ENCODE measurements at regions not wholly inside any gene's neighbourhood (a gene's known extent, or its start where the extent isn't known, plus 50 kb on each side); places are given as distances from the start of the nearest gene placed in this dataset.
A peak's percentile ranks its signal among the peaks of the same experiment; 100 is the strongest.

- H2AFZ ChIP-seq (ENCODE audit: low read depth, low read length) = peak overlapping the region; percentile 27
- TF ChIP-seq CTCF (IDR thresholded peaks at IDR 0.05; ENCODE audit: low read depth, low read length) (no peak), EZH2phosphoT487 (IDR thresholded peaks at IDR 0.05; ENCODE audit: low read depth) (no peak)
- peak overlapping the region; percentile 18; the same call in 1 of the 2 replicates for H3K9ac ChIP-seq (ENCODE audit: low read length)
- H3K36me3 ChIP-seq (replicated peaks; ENCODE audit: low read depth, low read length) = peaks cover 7% of the 10 kb centered on the region
- no peaks in the 10 kb centered on the region for H3K27me3 ChIP-seq (ENCODE audit: low read depth, low read length)
- H3K79me2 ChIP-seq (ENCODE audit: low read length) = no peaks in the 10 kb centered on the region
- H3K9me3 ChIP-seq (ENCODE audit: insufficient read depth, low read length) = no peaks in the 10 kb centered on the region; the same call in 1 of the 2 replicates
- H3K27ac ChIP-seq (ENCODE audit: low read length) = peak overlapping the region; percentile 55
- peaks cover 44% of the 10 kb centered on the region for H3K4me1 ChIP-seq (ENCODE audit: low read length)
- H4K20me1 ChIP-seq (ENCODE audit: insufficient read depth, low read length) = no peaks in the 10 kb centered on the region
- H3K4me2 ChIP-seq (ENCODE audit: low read length) = peak overlapping the region; percentile 62
- H3K4me3 ChIP-seq (ENCODE audit: low read length) = peak overlapping the region; percentile 26
These were observed 65.1 kb upstream of the EPHA3 start for GRCh38 chr3:89042236-89042835.

GRCh38 chr3:89043406-89043932 is 64.0 kb upstream of the EPHA3 start:
- Histone ChIP-seq H3K27ac (ENCODE audit: low read length) (peak overlapping the region; percentile 81; the same call in 1 of the 2 replicates), H2AFZ (ENCODE audit: low read depth, low read length) (no peak overlapping the region), H4K20me1 (ENCODE audit: insufficient read depth, low read length) (no peaks in the 10 kb centered on the region), H3K9me3 (ENCODE audit: insufficient read depth, low read length) (no peaks in the 10 kb centered on the region), H3K4me3 (ENCODE audit: low read length) (no peak overlapping the region), H3K4me2 (ENCODE audit: low read length) (no peak overlapping the region), H3K27me3 (ENCODE audit: low read depth, low read length) (no peaks in the 10 kb centered on the region), H3K4me1 (ENCODE audit: low read length) (peaks cover 44% of the 10 kb centered on the region), H3K79me2 (ENCODE audit: low read length) (no peaks in the 10 kb centered on the region), H3K36me3 (replicated peaks; ENCODE audit: low read depth, low read length) (peaks cover 7% of the 10 kb centered on the region), H3K9ac (ENCODE audit: low read length) (no peak overlapping the region)
- no peak for TF ChIP-seq EZH2phosphoT487 (IDR thresholded peaks at IDR 0.05; ENCODE audit: low read depth)
- no peak for TF ChIP-seq CTCF (IDR thresholded peaks at IDR 0.05; ENCODE audit: low read depth, low read length)

GRCh38 chr3:89046661-89047060 is 60.8 kb upstream of the EPHA3 start:
- Histone ChIP-seq H3K9me3 (ENCODE audit: insufficient read depth, low read length) (no peaks in the 10 kb centered on the region), H3K36me3 (replicated peaks; ENCODE audit: low read depth, low read length) (peaks cover 7% of the 10 kb centered on the region), H3K4me2 (ENCODE audit: low read length) (no peak overlapping the region), H4K20me1 (ENCODE audit: insufficient read depth, low read length) (no peaks in the 10 kb centered on the region), H3K27me3 (ENCODE audit: low read depth, low read length) (no peaks in the 10 kb centered on the region), H3K4me1 (ENCODE audit: low read length) (peaks cover 41% of the 10 kb centered on the region), H3K27ac (ENCODE audit: low read length) (no peak overlapping the region), H3K9ac (ENCODE audit: low read length) (no peak overlapping the region), H2AFZ (ENCODE audit: low read depth, low read length) (no peak overlapping the region), H3K4me3 (ENCODE audit: low read length) (no peak overlapping the region), H3K79me2 (ENCODE audit: low read length) (no peaks in the 10 kb centered on the region)
- TF ChIP-seq CTCF (IDR thresholded peaks at IDR 0.05; ENCODE audit: low read depth, low read length) (no peak), EZH2phosphoT487 (IDR thresholded peaks at IDR 0.05; ENCODE audit: low read depth) (no peak)

DNA sequence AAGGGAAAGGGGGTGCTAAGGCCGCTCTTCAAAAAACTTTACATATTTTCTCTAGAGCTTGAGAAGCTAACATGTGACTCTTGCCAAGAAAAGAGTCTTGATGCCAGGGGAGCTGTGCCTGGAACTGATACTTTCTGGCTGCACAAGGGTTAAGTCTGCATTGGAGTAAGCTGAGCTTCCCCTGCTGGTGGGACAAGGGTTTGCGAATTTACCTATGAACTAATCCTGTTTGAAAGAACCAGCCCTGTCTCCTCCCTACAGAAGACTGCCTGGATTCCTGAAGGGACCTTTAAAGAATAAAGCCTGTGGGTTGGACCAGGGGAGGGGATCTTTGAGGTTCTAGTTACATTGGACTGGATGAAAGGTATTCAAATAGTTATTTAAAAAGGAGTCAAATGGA is 58.3 kb upstream of the EPHA3 start:
- H3K9ac ChIP-seq (ENCODE audit: low read length) = no peak overlapping the region
- H3K79me2 ChIP-seq (ENCODE audit: low read length) = no peaks in the 10 kb centered on the region
- H4K20me1 ChIP-seq (ENCODE audit: insufficient read depth, low read length) = no peaks in the 10 kb centered on the region
- H3K4me3 ChIP-seq (ENCODE audit: low read length) = no peak overlapping the region
- H3K27ac ChIP-seq (ENCODE audit: low read length) = no peak overlapping the region
- H3K27me3 ChIP-seq (ENCODE audit: low read depth, low read length) = no peaks in the 10 kb centered on the region
- TF ChIP-seq EZH2phosphoT487 (IDR thresholded peaks at IDR 0.05; ENCODE audit: low read depth) (no peak), CTCF (IDR thresholded peaks at IDR 0.05; ENCODE audit: low read depth, low read length) (peak; percentile 67)
- peaks cover 20% of the 10 kb centered on the region for H3K4me1 ChIP-seq (ENCODE audit: low read length)
- peaks cover 3% of the 10 kb centered on the region for H3K36me3 ChIP-seq (replicated peaks; ENCODE audit: low read depth, low read length)
- no peaks in the 10 kb centered on the region for H3K9me3 ChIP-seq (ENCODE audit: insufficient read depth, low read length)
- no peak overlapping the region for H3K4me2 ChIP-seq (ENCODE audit: low read length)
- H2AFZ ChIP-seq (ENCODE audit: low read depth, low read length) = no peak overlapping the region

Measured in OCI-LY3 (cell line).